ENCODE measurements at regions not wholly inside any gene's neighbourhood (a gene's known extent, or its start where the extent isn't known, plus 50 kb on each side); places are given as distances from the start of the nearest gene placed in this dataset.

- TF ChIP-seq CTCF (IDR thresholded peaks at IDR 0.05; ENCODE audit: insufficient read depth, low read depth, low read length) (no peak), EZH2 (IDR thresholded peaks at IDR 0.05; ENCODE audit: insufficient read depth, low read length) (no peak)
Observed at GRCh38 chr10:94206176-94206575, 156.6 kb downstream of the NOC3L start.
